Activated CD4-positive, alpha-beta T cell treated with anti-CD3 and anti-CD28 coated beads, Interleukin-2, amount 50 U/mL, for 48 hours (primary cell): ENCODE measurements at regions not wholly inside any gene's neighbourhood (a gene's known extent, or its start where the extent isn't known, plus 50 kb on each side); places are given as distances from the start of the nearest gene placed in this dataset.

Experiments
- DNase-seq, 2 experiments: peaks; one replicate each; pipeline ENCODE4 v3.0.0-alpha.2; 2020

DNA sequence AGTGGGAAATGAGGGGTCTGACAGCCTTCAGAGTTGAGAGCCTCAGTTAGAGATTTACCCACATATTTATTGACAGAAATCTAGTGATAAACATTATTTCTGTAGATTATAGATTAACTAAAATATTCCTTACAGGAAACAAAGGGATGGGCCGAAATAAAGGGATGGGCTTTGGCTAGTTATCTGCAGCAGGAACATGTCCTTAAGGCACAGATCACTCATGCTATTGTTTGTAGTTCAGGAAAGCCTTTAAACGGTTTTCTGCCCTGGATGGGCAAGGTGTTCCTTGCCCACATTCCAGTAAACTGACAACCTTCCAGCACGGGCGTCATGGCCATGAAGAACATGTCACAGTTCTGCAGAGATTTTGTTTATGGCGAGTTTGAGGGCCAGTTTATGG, 154.8 kb upstream of the TOM1L1 start:
- no peak for DNase-seq

DNA sequence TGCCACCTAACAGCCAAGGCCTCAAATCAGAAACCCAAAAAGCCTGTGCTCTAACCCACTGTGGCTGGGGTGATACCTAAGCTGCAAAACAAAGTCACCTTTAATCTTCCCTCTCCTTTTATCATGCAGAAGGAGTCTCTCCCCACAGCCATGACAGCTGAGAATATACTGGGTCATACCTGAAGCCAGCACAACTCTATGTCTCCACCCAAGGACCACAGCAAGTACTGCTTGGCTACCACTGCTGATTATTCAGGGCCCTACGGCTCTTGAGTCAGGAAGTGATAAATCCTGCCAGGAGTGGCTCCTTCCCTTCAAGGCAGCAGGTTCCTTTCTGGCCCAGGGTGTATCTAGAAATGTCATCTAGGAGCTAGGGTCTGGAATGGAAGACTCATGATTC, 151.5 kb upstream of the TOM1L1 start:
- DNase-seq, result no peak

DNA sequence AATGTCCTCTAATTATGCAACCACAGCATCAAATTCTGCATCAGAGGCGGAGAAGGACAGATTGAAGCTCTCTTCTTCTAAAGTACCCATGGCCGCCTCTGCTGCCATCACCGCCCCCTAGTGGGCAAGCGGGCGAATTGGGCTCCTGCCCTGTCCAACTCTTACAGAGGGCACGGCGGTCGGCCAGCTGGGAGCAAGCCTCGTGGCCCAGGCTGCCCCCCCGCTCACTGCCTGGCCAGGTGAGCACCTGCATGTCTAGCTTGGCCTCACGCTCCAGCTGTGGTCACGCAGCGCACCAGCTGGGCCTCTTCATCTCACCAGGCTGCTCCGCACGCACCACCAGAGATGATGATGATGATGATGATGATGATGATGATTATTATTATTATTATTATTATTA, 146.1 kb upstream of the TOM1L1 start:
- peak; percentile 8 to 14 for DNase-seq

DNA sequence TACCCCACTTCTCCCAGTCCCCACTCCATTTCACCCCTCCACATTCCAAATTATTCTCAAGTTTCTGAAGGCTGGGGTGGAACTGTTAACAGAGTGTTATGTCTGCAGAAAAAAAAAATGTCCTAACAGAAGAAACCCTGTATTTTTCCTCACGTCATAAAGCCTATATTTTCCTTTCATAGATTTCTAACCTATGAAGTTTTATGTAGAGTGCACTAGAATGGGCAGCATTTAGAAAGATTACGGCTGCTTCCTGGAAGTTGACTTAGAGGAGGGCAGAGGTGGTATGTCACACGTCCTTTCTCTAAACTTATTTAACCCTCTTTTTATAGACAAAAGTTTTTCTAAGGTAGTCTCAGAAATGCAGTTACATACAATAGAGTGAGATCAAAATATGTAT, 139.8 kb upstream of the TOM1L1 start:
- no peak for DNase-seq

DNA sequence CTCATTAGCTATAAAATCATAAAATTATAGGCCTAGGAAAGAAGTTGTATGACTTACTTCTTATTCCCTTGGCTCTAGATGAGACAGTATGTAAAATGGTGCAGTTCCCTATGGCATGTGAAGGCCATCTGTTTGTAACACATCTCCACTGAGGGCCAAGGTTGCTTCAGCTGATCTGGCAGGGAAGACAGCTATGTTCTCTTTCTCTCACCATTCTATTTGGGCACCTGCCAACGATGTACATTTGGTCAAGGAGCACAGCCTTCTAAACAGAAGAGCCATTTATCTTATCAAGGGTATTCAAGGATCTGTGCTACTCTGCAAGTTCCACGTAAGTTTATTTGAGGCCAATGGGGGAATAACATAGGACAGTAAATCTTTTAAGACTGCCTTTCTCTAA, 129.8 kb upstream of the TOM1L1 start:
- no peak for DNase-seq

DNA sequence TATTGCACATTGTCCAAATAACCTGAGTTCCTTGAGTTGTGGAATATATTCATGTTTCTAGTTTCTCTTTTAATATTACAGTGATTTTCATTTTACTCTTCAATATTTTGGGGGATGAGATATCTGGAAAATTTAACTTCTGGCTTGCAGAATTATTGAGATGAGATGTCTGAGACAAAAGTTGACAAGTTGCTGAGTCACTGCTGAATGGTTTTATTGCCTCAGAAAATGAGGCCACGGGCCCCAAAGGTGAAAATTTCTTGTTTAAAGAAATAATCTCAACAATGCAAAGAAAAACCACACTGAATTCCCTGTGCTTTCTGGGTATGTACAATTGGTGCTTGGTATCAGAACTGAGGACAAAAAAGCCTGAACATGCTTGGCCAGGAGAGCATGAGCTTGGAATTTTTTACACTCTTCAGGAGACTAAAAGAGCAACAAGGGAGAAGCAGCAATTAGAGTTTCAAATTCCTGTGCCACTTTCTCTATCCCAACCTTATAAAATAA, 129.2 kb upstream of the TOM1L1 start:
- DNase-seq, result no peak

DNA sequence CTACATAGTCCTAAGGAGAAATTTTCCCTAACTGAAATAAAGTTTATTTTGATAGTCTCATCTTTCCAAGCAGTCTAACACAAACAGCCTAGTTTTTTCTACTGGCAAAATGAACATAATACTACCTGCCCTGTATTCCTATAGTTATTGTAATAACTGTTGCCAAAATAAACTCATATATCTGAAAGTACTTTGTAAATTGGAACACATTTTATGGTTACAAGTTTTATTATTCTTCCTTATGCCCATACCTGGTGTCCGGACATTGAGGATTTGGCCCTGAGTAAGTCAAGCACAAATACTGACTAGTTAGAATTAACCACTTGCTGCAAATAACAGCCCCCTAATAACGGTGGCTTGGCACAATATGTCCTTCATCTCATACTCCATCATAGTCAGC, 120.4 kb upstream of the TOM1L1 start:
- DNase-seq, result no peak

DNA sequence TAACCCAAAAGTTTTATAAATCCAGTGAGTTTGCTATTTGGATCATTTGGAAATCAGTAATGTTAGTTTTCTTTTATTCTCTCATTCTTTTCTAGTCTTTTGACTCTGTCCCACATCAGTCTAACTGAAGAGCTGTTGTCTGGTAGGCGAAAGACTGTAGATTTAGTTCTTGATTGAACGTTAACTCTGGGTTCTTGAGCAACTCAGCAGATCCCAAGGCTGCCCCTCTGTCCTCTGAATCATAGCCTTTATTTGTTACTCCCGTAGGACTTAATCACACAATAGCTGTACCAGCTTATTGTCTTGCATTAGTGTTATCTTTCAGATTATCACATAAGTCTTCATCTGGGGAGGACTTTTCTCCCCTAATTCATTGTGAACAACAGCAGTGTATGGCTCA, 119.3 kb upstream of the TOM1L1 start:
- no peak for DNase-seq

DNA sequence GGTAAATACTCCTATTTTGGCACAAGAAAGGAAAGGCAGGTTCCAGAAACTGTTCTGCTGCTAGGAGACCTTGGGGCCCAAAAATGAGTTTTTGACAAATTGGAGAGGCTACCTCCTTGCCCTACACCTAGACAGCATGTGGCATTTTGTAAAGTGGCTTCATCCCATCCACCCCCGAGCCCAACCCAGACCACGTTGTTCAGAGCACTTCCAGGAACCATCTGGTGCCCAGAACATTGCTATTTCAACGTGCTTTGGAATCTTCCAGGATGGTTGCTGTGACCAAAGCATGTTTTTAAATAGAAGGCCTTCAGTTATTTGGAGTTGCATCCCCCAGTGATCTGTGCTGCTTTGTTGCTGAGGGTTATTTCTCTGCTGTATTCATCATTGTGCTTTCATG, 116.3 kb upstream of the TOM1L1 start:
- DNase-seq, result no peak

DNA sequence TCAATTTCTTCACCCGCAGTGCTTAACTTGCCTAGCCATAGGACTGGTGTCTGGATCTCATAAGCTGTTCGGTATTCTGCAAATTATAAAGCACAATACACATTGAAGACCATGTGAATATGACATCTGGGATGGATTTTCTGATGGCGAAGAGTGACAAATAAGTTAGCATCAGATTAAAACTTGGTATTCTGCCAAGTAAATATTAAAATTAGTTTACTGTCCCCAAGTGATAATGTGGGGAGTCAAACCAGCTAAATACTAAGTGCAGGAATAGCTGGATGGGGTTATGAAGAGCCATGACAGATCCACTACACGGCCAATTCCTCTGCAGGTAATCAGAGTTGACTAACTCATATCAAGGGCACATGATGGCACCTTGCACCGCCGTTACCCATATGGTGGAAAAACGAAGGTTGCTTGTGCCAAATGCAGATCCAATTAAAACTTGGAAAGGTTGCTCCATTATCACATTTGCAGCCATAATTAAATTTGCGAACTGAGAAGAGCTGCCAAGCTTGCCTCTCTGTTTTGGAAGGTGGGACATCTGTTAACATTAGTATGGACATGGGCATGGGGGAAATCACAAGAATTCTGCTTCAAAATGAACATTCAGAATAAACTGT, 114.9 kb upstream of the TOM1L1 start:
- no peak for DNase-seq

DNA sequence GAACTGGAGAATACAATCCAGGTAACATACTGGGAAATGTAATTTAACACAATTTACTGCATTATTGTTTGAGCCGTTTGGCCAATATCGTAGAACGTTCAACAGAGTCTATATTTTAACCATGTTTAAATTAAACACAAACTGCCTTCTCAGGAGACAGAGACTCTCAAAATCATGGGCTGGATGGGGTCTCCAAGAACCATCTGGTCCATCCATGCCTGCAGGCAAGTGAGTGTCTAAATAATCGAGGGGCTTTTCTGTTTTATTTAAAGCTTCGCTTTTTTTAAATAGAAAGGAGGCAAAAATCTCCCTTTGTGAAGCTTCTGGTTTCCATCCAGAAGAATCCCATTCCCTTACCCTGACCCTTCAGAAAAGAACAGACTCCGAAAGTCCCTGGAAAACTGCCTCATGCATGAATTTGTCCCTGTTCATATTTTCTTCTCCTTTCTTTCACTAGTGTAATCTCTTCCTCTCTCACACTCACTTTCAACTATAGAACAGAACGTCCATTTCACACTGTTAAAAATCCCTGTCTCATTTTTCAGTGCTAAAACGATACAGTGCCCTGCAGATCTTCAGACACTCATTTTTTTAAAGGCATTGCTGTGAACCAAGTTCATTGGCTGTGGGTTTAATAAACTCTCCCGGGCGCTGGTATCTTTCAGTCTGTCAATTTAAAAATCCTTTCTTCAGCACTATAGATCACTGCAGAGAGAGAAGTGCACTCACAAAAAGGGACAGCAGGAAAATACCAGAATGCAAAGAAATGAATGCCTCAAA, 111.4 kb upstream of the TOM1L1 start:
- DNase-seq, result no peak

DNA sequence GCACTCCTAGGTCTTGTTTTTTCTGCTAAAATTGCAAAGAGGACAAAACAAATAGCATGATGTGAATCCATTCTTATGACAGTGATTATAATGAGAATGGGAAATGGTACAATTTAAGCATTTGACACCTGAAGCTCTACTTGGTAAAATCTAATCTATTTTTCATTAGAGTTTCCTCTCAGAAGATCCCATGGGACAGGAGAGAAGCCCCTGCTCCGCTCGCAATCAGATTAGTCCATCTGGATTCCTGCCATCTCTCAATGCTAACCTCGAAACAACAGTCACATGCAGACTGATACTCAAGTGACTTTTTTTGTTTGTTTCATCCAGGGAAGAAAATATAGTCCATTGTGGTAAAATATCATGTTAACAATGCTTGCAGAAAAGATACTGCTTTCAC, 107.4 kb upstream of the TOM1L1 start:
- no peak for DNase-seq

DNA sequence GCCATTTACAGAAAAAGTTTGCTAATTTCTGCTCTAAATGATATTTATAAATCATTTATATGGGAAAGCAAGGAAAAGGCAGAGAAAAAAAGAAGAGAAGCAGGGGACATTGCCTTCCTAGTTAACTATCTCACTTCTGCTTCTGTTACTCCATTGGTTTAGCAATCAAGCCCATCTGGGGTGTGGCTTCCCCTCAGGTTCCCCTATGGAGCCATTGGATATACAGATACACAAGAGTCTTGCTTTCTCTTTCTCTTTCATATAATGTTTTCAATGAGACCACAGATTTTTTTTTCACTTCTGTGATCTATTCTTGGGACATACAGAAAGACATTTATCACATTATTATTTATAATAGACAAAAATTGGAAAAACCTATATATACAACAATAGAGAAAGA, 105.6 kb upstream of the TOM1L1 start:
- no peak for DNase-seq

DNA sequence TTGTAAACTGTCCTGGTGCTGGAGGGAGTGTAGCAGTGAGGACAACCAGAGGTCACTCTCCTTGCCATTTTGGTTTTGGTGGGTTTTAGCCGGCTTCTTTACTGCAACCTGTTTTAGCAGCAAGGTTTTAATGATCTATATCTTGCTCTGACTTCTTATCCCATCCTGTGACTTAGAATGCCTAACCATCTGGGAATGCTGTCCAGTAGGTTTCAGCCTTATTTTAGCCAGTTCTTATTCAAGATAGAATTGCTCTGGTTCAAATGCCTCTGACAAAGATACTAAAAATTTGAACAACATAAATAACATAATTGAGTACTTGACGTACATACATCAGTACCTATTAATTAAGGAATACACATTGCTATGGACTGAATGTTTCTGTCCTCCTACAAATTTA, 93.3 kb upstream of the TOM1L1 start:
- DNase-seq, result no peak

DNA sequence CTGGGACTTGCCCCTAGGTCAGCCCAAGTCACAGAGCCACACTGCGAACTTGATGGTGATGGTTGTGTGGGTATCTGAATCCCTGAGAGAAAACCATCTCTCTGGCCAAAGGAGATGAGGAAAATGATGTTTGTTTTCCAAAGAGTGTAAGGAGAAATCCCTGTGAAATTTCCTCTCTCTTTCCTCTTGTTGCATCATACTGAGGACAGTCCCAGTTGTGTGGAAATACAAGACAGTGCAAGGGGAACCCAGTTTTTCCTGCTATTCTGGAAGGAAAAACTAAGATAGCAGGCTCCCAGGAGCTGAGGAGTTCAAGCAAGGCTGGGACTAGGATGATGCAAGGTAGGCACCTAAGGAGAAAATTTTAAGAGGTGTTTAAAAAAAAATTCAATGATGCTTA, 86.8 kb upstream of the TOM1L1 start:
- DNase-seq, result no peak

DNA sequence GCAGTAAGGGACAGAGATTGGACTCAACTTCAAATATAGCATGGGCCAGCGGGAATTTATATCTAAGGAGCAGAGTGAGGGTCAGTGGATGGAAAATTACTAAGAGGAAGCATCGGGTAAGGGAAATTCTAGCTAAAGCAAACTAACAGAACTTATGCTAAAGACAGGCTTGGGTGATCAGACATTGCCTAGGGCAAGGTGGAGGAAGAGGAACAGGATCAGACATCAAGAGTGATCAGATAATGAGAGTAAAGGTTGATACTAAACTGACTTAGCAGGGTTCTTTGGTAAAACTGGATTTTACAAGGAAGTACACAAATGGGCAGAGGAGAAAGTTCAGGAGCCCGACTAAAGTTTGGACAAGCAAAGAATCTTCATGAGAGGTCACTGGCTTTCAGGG, 86.3 kb upstream of the TOM1L1 start:
- no peak for DNase-seq

DNA sequence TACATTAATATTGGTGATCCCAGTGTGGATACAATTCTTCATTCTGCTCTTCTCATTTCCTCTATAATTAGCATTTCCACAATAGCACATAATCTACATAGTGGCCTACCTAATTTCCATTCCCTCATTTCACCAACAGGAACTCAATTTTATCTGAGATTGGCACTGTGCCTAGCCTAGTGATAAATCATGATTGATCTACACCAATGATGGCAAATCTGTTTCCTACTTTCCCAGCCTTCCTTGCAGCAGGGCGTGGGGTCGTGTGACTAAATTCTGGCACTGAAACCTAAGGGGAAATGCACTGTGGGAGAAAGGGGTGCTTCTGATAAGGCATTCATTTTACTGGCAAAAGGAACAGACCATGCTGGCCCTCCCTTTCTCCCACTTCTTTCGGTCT, 66.6 kb upstream of the TOM1L1 start:
- no peak for DNase-seq

DNA sequence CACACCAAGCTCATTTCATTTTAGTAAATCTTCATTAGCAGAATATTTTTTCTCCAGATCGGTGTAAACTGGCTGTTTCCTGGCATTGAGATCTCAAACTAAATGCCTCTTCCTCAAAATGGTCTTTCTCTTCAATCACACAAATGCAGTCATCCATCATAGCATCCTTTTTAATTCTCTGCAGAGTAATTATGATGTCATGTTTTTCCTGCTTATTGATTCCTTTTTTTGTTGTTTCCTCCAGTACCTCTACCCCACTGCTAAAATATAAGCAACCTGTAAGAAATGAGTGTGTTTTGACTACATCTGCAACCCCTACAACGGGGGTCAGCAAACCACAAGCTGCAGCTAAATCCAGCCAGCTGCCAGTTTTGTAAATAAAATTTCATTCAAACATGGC, 65.6 kb upstream of the TOM1L1 start:
- DNase-seq, result no peak

DNA sequence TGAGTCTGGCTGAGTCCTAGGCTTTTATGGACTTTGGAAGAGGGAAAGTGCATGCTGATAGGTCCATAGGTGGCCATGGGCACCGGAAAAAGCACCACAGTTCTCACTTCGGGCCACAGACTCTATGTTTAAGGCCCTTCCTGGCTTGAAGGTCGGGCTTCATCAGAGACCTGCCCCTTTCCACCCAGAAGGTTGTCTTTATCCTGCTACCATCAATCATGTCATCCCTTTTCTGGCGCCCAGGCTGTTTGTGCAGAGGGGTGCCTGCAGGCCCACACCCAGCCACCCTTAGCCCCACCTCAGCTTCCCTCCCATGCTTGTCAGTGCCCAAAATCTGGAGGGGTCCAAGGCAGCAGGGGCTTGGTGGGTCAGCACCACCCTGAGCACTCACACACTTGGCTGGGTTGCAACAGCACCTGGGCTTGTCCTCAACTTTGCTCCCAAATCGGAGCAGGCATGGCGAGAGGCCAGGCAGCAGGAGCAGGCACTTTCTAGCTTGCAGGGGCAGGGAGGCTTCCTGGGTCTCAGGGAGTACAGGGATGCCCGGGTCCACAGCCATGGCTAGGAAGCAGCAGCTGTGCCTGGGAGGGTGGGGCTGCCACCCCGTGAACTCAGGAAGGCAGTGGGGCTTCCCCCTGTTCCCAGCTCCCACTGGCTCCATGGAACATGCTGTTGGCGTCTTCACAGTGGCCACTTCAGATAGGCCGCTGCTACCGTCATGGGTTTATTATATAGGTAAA, 63.8 kb upstream of the TOM1L1 start:
- no peak for DNase-seq

DNA sequence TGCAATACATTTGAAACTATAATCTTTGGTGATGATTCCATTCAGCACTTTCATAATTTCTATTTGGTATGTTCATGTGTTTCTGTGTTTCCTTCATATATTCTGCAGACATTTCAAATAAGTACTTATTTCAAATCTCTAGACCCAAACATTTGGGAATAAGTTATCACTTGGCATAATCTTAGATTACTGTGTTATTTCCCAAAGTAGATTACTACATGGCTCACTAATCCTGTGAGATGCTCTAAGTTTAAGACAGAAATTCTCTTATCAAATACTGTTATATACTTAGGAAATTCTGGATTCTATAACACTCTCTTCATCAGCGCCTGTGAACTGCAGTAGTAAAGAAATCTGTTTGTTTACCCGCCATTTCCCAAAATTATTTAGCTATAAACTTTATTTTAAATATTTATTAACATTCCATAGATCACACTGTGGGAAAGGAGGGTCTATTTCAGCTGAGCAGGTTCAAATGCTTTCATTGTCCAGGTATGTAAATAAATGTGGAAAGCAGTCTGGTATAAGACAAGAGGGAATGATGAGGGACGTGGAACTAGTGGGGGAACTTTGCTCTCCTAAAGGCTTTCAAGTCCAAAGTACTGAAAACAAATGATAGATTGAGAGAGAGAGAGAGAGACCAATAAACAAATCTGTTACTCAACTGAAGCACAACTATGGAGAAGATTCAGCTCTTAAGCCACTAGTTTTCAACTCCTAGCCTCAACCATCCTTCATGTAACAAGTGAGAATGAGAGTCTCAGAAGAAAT, 61.8 kb upstream of the TOM1L1 start:
- no peak for DNase-seq

DNA sequence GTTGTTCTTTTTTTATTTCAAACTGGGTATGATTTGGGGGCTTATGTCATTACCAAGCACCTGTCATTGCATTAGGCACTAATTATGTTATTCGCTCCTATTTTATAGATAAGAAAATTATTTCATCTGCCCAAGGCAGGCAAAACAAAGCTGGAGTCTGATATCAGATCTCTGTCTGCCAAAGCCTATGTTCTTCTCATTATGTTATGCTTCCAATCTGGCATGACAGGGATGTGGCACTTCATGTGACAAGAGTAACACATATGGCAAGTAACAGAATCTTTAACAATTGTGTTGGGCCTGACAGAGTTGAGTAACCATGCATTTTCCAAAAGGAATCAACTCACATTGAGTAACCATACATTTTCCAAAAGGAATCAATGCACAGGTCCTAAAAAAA, 61.2 kb upstream of the TOM1L1 start:
- DNase-seq, result no peak

DNA sequence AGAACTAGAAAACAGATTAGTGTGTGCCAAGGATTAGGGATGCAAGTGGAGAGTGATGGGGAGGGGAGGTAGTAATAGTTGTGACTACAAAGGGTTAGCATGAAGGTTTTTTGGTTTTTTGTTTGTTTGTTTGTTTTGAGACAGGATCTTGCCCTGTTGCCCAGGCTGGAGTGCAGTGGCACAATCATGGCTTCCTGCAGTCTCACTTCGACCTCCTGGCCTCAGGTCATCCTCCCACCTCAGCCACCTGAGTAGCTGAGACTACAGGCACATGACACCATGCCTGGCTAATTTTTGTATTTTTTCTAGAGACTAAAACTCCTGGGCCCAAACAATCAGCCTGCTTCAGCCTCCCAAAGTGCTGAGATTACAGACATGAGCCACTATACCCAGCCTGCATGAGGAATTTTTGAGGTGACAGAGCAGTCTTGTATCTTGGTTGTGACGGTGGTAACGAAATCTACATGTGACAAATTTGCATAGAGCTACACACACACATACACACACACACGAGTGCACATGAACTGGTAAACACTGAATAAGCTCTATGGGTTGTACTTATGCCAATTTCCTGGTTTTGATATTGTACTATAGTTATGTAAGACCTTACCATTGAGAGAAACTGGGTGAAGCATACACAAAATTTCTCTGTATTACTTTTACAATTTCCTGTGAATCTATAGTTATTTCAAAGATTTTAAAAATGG, 59.6 kb upstream of the TOM1L1 start:
- DNase-seq, result no peak

DNA sequence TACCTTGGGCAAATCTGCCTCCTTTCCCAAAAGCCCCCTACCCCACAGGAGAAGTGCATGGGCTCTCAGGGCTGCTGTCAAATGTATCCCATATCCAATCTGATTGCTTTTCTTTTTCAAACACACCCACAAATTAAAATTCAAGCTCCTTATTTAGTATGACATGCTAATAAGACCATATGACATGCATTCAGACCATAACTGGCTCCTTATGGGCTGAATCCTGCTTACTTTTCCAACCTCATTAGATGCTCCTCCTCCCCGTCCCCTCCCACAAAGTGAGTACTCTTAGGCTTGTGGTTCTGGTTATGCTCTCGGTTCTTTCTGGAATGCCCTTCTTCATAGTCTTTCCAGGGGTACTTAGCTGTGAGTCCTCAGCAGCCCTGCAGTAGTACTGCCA, 59.0 kb upstream of the TOM1L1 start:
- no peak for DNase-seq
